ENCODE measurements at regions not wholly inside any gene's neighbourhood (a gene's known extent, or its start where the extent isn't known, plus 50 kb on each side); places are given as distances from the start of the nearest gene placed in this dataset.

DNA sequence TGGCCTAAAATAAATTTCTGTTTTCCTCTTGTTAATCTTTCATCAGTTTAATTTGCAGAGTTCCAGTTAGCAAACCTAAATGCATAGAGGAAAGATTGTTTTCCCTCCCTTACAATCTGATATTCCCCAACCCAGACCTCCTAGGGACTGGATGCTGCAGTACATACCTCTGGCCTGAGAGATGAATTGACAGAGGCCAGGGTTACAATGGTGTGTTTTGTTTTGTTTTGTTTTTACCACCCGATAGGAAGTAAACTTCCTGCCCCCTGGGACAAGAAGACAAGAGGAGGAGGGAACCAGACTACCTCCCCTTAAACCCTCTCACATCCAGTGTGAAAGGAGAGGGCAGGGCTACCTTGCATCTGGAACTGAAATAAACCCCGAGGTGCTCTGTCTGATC, 319.0 kb downstream of the LRFN2 start:
- Mint-ChIP-seq H3K9me3 (peaks cover 4% of the 10 kb centered on the region), H3K36me3 (ENCODE audit: low read depth) (no peaks in the 10 kb centered on the region), H3K27me3 (peaks cover 4% of the 10 kb centered on the region), H3K4me3 (no peak overlapping the region), H3K4me1 (no peaks in the 10 kb centered on the region), H3K27ac (no peak overlapping the region)
- no peak for ATAC-seq (replicated peaks)

DNA sequence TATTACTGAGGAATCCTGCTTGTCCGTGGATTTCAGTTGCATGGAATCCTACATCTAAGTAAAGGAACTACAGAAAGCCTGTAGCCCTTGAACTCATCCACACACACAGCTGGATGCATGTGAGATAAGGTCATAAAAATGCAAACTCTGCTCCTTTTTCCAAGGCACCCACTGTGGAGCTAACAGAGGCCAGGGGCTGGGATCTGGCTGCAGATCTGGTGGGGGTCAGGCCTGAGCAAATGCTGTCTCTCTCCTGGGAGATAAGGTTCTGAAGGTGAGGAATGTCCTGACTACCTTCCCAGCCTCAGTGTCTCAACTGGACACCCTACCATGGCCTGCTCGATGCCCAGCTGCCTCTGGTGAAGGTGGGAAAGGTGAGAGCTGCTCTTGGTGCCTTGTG, 321.5 kb downstream of the LRFN2 start:
- Mint-ChIP-seq H3K9me3 (peaks cover 4% of the 10 kb centered on the region), H3K27ac (no peak overlapping the region), H3K27me3 (peaks cover 9% of the 10 kb centered on the region), H3K36me3 (ENCODE audit: low read depth) (no peaks in the 10 kb centered on the region), H3K4me1 (no peaks in the 10 kb centered on the region), H3K4me3 (no peak overlapping the region)
- ATAC-seq (replicated peaks) = no peak

DNA sequence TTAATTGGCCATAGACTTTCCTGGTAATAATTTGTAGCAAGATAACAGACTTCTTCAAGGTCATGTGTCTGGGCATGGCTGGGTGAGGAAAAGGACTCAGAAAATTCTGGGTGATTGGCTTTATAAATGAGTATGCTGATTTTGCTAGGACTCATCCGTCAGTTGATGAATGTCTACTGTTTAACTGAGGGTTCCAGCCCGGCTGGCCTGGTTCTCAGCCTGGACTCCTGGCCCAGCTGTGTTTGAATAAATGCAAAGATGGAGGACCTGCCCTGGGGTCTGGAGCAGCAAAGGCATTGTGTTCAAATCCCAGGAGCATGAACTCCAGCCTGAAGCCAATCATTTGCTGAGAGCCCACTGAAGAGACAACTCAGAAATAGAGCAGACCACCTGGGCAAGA, 323.2 kb downstream of the LRFN2 start:
- Mint-ChIP-seq H3K9me3 (peaks cover 4% of the 10 kb centered on the region), H3K27me3 (peaks cover 9% of the 10 kb centered on the region), H3K27ac (no peak overlapping the region), H3K36me3 (ENCODE audit: low read depth) (no peaks in the 10 kb centered on the region), H3K4me3 (no peak overlapping the region), H3K4me1 (no peaks in the 10 kb centered on the region)
- ATAC-seq (replicated peaks) = no peak

DNA sequence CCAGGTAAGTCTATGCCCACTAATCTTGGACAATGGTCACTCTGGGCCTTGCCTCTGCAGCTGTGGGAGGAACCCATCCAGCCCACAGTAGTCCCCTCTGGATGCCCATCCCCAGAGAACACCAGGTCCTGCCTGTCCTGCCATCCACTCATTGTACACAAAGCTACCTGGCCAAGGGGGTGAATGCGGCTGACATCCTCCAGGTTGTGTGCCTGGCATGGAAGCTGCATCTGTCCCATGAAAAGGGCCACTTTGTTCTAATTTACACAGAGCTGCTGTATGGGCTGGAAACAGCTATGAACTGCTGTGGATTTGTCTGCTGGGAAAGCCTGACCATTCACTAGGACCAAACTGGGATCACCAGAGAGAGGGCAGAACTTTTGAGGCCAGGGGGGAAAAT, 324.8 kb downstream of the LRFN2 start:
- no peak for ATAC-seq (replicated peaks)
- Mint-ChIP-seq H3K4me3 (no peak overlapping the region), H3K9me3 (peaks cover 4% of the 10 kb centered on the region), H3K27ac (no peak overlapping the region), H3K4me1 (no peaks in the 10 kb centered on the region), H3K27me3 (peaks cover 9% of the 10 kb centered on the region), H3K36me3 (ENCODE audit: low read depth) (no peaks in the 10 kb centered on the region)

DNA sequence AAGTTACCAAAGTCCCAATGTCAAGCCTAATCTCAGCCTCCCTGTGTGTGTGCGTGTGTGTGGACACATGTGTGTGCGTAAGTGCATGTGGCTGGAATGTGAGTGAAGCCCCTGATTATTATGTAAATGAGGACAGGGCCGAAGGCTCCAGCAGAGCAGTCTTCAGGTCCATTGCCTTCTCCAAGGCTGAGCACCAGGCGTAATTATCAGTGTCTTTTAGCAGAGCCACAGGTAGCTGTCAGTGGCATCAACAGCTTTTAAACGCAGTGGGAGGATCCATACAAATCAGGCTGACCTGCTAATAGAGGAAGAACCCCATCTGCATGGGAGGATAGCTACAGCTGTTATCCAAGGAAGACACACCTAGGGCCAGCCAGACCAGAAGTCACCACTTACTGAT, 324.3 kb upstream of the MOCS1 start:
- H3K9me3 Mint-ChIP-seq = no peaks in the 10 kb centered on the region
- no peak overlapping the region for H3K27ac Mint-ChIP-seq
- no peak overlapping the region for H3K4me3 Mint-ChIP-seq
- H3K4me1 Mint-ChIP-seq = no peaks in the 10 kb centered on the region
- H3K36me3 Mint-ChIP-seq (ENCODE audit: low read depth) = no peaks in the 10 kb centered on the region
- H3K27me3 Mint-ChIP-seq = peaks cover 5% of the 10 kb centered on the region
- no peak for ATAC-seq (replicated peaks)

DNA sequence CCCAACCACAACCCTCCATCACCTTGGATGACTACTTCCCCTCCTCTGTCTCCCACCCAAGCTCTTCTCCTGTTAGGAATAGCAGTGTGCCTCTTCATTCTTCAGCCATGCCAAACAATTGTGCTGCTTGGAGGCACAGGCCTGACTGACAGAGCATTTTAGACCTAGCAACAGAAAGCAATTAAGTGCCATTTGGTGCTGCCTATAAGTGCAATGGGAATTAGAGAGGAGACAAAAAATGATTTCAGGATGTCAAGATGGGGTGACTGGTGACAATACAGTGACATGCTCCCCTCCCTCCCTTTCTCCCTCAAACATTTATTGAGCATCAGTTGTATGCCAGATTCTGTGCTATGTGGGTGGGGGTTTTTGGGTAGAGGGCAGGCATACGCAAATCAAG, 322.6 kb upstream of the MOCS1 start:
- Mint-ChIP-seq H3K27ac (no peak overlapping the region), H3K27me3 (no peaks in the 10 kb centered on the region), H3K9me3 (no peaks in the 10 kb centered on the region), H3K36me3 (ENCODE audit: low read depth) (no peaks in the 10 kb centered on the region), H3K4me3 (no peak overlapping the region), H3K4me1 (no peaks in the 10 kb centered on the region)
- no peak for ATAC-seq (replicated peaks)

DNA sequence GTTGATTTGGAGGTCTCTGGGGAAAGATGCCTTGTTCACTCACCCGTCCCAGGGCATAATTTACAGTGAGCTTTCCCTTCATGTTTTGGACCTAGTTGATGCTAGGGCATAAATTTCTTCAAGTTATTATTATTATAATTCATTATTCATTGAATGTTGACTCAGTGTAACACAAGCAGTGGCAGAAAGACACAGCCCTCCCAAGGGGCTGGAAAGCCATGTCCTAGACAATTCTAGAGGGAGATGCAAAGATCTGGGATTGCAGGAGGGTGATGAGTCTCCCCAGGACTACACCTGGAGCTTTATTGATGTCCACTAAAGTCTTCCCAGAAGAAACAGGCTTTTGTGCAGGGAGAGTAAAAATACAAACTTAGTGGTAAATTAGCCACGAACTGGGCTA, 322.0 kb upstream of the MOCS1 start:
- no peaks in the 10 kb centered on the region for H3K27me3 Mint-ChIP-seq
- ATAC-seq (replicated peaks) = no peak
- no peaks in the 10 kb centered on the region for H3K9me3 Mint-ChIP-seq
- H3K36me3 Mint-ChIP-seq (ENCODE audit: low read depth) = no peaks in the 10 kb centered on the region
- H3K27ac Mint-ChIP-seq = no peak overlapping the region
- no peaks in the 10 kb centered on the region for H3K4me1 Mint-ChIP-seq
- H3K4me3 Mint-ChIP-seq = no peak overlapping the region

DNA sequence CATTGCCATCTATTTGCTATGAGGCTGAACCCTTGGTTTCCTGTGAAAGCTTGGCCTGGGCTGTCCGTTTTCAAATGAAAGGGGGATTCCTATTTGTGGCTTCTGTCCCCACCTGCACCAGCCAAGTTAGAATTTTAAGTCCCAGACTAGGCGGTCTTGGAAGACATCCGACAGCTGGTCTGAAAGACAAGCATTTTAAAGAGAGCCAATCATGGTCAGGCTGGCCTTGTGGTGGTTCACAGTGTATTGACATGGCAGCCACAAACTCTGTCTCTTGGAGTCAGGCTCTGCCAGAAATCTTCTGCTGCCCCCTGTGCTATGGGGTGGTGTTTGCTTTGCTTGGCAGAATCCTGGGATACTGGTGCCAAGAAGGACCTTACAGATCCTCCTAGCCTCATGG, 319.2 kb upstream of the MOCS1 start:
- H3K27me3 Mint-ChIP-seq = peaks cover 6% of the 10 kb centered on the region

DNA sequence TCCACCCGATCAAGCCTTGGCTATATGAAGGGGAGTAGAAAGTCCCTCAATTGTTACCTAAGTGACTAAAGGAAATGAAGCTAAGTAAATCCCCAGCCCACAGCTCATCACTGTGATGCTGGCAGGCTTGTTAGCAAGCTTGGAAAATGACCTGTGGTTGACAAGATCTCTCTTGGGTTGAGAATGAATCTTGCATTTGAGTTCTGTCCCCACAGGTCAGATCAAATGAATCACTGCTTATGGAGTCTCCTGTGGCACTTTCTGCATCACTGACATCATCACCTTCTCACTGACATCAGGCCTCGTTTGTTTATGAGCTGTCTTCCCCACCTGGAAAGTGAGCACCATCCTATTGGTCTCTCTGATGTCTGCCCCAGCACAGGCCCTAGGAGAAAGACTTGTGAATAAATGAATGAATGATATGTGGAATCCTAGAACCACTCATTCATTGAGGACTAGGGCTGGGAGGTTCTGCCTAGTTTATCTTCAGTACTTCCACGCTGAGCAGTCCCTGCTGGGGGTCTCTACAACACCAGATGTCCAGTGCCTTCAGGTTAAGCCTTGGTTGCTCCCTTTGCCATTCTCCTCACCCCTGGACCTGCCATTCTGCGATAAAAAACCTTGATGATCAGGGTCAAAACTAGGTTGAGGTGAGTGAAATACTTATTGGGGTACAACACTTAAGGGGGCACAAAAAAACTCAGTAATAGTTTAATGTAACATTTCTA, 318.4 kb upstream of the MOCS1 start:
- Mint-ChIP-seq H3K4me3 (no peak overlapping the region), H3K4me1 (no peaks in the 10 kb centered on the region), H3K36me3 (ENCODE audit: low read depth) (no peaks in the 10 kb centered on the region), H3K9me3 (no peaks in the 10 kb centered on the region), H3K27me3 (peaks cover 6% of the 10 kb centered on the region), H3K27ac (no peak overlapping the region)
- peak; percentile 29 for ATAC-seq (replicated peaks)

More for the DNA sequence above, 319.2 kb upstream of the MOCS1 start:
- Mint-ChIP-seq H3K4me3 (no peak overlapping the region), H3K4me1 (no peaks in the 10 kb centered on the region), H3K27ac (no peak overlapping the region), H3K36me3 (ENCODE audit: low read depth) (no peaks in the 10 kb centered on the region), H3K9me3 (no peaks in the 10 kb centered on the region)
- no peak for ATAC-seq (replicated peaks)

DNA sequence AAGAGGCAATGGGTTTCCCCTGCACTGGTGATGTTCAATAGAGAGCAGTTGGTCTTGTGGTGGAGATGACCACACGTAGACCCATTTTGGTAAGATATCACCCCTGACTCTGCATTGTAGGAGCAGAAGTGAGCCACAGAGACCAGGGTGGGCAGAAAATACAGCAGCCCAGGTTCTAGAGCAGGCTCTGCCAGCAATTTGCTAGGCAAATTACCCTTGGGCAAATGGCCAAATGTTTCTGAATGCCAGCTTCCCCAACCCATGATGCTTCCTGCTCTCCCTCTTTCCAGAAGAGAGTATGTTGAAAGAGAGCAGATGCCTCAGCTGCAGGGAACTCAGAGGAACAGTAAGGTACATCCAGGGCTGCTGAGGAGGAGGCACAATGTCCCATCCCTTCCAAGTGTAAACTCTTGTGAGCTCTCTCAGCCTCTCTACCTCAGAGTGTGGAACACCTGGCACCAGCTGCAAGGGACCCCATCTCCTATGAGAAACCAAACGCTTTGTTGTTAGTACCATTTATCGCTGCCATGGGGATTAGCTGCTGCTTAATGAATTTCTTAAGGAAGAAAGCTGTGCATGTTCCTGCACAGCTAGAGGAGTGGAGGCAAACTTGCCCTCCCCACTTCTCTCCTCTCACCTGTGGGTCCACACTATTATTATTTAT, 317.5 kb upstream of the MOCS1 start:
- Mint-ChIP-seq H3K9me3 (no peaks in the 10 kb centered on the region), H3K4me3 (no peak overlapping the region), H3K4me1 (no peaks in the 10 kb centered on the region), H3K27ac (no peak overlapping the region), H3K27me3 (peaks cover 6% of the 10 kb centered on the region), H3K36me3 (ENCODE audit: low read depth) (no peaks in the 10 kb centered on the region)
- ATAC-seq (replicated peaks) = no peak

DNA sequence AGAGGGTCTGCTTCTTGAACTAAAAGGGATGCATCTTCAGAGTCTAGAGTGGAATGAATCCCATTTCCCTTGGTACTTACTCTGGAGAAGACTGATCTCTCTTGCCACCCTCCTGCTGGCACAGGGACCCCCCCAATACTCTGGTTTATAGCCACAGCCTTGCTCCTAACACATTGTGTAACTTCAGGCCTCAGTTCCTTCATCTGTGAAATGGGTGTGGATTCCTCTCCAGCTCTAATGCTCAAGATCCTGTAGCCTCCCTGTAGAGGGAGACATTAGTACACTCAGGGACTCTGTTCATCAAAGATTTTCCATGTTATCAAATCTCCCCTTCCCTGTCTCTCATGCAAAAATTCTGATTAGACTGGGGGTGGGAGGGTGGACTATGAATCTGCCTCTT, 315.7 kb upstream of the MOCS1 start:
- Mint-ChIP-seq H3K9me3 (no peaks in the 10 kb centered on the region), H3K27ac (no peak overlapping the region), H3K27me3 (peaks cover 6% of the 10 kb centered on the region), H3K4me1 (no peaks in the 10 kb centered on the region), H3K36me3 (ENCODE audit: low read depth) (no peaks in the 10 kb centered on the region), H3K4me3 (no peak overlapping the region)
- ATAC-seq (replicated peaks) = no peak

DNA sequence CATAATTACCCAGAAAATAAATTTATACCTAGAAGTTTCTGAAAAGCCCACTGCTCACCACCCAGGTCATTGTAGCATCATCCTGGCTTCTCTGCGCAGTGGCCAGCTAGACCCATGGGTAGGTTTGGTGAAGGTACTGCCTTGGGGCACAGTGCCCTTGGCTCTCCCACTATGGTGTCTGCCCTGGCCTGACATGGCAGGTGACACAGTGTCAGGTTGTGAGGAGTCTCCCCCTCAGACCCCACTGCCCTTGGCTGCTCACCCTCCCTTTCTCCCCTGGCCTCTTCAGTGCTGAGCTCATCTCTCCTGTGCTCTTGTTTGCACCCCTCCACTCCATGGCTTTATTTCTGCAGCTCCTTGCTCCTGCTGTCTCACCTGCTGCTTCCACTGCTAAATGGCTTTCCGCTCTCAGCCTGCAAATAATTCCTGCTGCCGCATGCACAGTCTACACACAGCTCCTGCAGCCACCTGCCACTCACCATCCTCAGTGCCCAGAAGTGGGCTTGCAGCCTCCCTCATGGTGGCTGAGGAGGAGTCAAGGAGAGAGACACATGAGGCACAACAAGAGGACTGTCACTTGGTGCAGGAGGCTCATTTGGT, 313.4 kb upstream of the MOCS1 start:
- Mint-ChIP-seq H3K4me1 (no peaks in the 10 kb centered on the region), H3K36me3 (ENCODE audit: low read depth) (no peaks in the 10 kb centered on the region), H3K27me3 (peaks cover 6% of the 10 kb centered on the region), H3K4me3 (no peak overlapping the region), H3K27ac (no peak overlapping the region), H3K9me3 (peaks cover 7% of the 10 kb centered on the region)
- no peak for ATAC-seq (replicated peaks)

DNA sequence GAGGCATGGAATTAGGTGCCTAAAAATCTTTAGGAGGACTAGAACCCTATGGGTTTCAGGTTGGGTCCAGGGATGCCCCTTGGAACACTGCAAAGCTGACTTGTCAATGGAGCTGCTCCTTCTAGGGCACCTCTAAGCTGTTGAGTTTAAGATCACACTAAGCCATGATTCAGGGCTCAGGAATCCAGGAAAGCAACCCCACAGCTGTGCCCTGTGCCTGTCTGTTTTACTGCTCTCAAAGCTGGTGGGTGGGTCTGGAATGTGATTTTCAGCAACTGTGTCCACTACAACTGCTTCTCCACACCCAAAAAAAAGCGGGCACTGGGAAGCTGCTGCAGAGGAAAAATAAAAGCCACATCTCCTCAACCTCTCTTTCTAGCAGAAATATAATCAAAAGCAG, 310.4 kb upstream of the MOCS1 start:
- Mint-ChIP-seq H3K9me3 (peaks cover 11% of the 10 kb centered on the region), H3K27me3 (no peaks in the 10 kb centered on the region), H3K27ac (no peak overlapping the region), H3K4me3 (no peak overlapping the region), H3K4me1 (no peaks in the 10 kb centered on the region), H3K36me3 (ENCODE audit: low read depth) (no peaks in the 10 kb centered on the region)
- no peak for ATAC-seq (replicated peaks)

DNA sequence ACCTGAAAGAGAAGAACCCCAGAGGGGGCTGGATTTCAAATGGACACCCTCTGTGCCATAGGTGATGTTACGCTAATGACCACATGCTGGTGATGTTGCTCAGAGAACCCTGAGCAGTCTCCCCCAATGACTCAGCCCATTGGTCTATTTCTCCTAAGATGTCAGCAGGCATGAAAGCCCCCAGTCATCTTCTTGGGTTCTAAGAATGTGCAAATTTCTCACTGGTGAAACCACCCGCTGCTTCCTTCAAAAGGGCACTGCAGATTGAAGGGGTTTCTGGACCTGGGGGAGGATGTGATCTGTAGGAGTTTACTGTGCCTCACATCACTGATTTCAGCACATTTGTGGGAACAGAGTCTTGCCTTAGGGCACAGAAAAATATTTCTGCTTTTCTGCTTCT, 298.4 kb upstream of the MOCS1 start:
- Mint-ChIP-seq H3K9me3 (peaks cover 6% of the 10 kb centered on the region), H3K4me1 (no peaks in the 10 kb centered on the region), H3K27ac (no peak overlapping the region), H3K36me3 (ENCODE audit: low read depth) (no peaks in the 10 kb centered on the region), H3K4me3 (no peak overlapping the region), H3K27me3 (peaks cover 7% of the 10 kb centered on the region)
- no peak for ATAC-seq (replicated peaks)

DNA sequence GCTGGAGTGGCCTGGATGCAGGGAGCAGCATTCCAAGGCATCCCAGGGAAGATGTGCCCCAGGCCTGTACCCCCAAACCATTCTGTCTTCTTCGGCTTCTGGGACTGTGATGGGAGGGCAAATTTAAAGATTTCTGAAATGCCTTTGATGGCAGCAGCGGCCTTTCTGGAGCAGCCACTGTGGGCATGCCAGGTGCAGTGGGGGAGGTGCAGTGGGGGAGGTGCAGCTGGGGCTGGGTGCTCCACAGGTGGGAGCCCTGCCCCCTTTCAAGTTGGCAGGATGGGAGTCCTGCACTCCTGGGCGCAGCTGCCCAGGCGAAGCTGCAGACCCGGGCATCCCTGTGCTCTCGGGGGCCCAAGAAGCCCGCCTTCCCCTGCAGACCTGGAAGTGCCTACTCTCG, 293.5 kb upstream of the MOCS1 start:
- no peak overlapping the region for H3K27ac Mint-ChIP-seq
- peaks cover 6% of the 10 kb centered on the region for H3K9me3 Mint-ChIP-seq
- H3K27me3 Mint-ChIP-seq = no peaks in the 10 kb centered on the region
- H3K4me3 Mint-ChIP-seq = no peak overlapping the region
- no peak for ATAC-seq (replicated peaks)
- H3K36me3 Mint-ChIP-seq (ENCODE audit: low read depth) = no peaks in the 10 kb centered on the region
- H3K4me1 Mint-ChIP-seq = no peaks in the 10 kb centered on the region
